ENCODE measurements at regions not wholly inside any gene's neighbourhood (a gene's known extent, or its start where the extent isn't known, plus 50 kb on each side); places are given as distances from the start of the nearest gene placed in this dataset.

- no peak for DNase-seq (ENCODE audit: low read depth, low spot score)
Measured at GRCh38 chr5:175805256-175806011, 65.9 kb upstream of the CPLX2 start.

GRCh38 chr5:175808711-175809110 lies 62.7 kb upstream of the CPLX2 start:
- no peak for DNase-seq (ENCODE audit: low read depth, low spot score)

GRCh38 chr5:175809531-175810121 lies 61.8 kb upstream of the CPLX2 start:
- DNase-seq (ENCODE audit: low read depth, low spot score), result no peak

GRCh38 chr5:175810457-175810856 lies 60.9 kb upstream of the CPLX2 start:
- no peak for DNase-seq (ENCODE audit: low read depth, low spot score)

GRCh38 chr5:175811589-175811988 lies 59.8 kb upstream of the CPLX2 start:
- DNase-seq (ENCODE audit: low read depth, low spot score), result no peak

GRCh38 chr5:175813943-175814630 lies 57.3 kb upstream of the CPLX2 start:
- DNase-seq (ENCODE audit: low read depth, low spot score), result no peak

GRCh38 chr5:175814691-175815090 lies 56.7 kb upstream of the CPLX2 start:
- no peak for DNase-seq (ENCODE audit: low read depth, low spot score)

GRCh38 chr5:175815126-175815913 lies 56.1 kb upstream of the CPLX2 start:
- no peak for DNase-seq (ENCODE audit: low read depth, low spot score)

GRCh38 chr5:175816348-175816747 lies 55.0 kb upstream of the CPLX2 start:
- no peak for DNase-seq (ENCODE audit: low read depth, low spot score)

GRCh38 chr5:175819090-175819425 lies 52.3 kb upstream of the CPLX2 start:
- no peak for DNase-seq (ENCODE audit: low read depth, low spot score)

GRCh38 chr5:175820230-175820629 lies 51.1 kb upstream of the CPLX2 start:
- DNase-seq (ENCODE audit: low read depth, low spot score), result no peak

All from activated CD4-positive, CD25-positive, alpha-beta regulatory T cell treated with anti-CD3 and anti-CD28 coated beads, Interleukin-2, amount 50 U/mL, for 16 hours (primary cell).